ENCODE measurements at regions not wholly inside any gene's neighbourhood (a gene's known extent, or its start where the extent isn't known, plus 50 kb on each side); places are given as distances from the start of the nearest gene placed in this dataset.

GRCh38 chr5:144731786-144732185 is 561.1 kb downstream of the KCTD16 start:
- Histone ChIP-seq H3K9me3 (ENCODE audit: low read depth, low read length, poor library complexity, severe bottlenecking) (no peaks in the 10 kb centered on the region), H3K4me3 (ENCODE audit: low read depth, low read length, poor library complexity, severe bottlenecking) (no peak overlapping the region), H3K4me1 (ENCODE audit: insufficient read depth, low read length, poor library complexity, severe bottlenecking) (no peaks in the 10 kb centered on the region), H3K36me3 (ENCODE audit: insufficient read depth, low read length, poor library complexity, severe bottlenecking) (no peaks in the 10 kb centered on the region), H3K27me3 (replicated peaks; ENCODE audit: insufficient read depth, low read depth, low read length, poor library complexity) (no peaks in the 10 kb centered on the region), H3K27ac (ENCODE audit: low read depth, low read length, poor library complexity, severe bottlenecking) (no peak overlapping the region)
- intact Hi-C loops (cut with micrococcal nuclease; ENCODE audit: unreplicated experiment) = no loop called here
- no peak for DNase-seq (ENCODE audit: low spot score)
- BruUV-seq (replicated peaks) = no TSS peak
- ChIA-PET POLR2A (ENCODE audit: low non-redundant PET) (no interaction called here), CTCF (no interaction called here)
- no peak for TF ChIP-seq EZH2 (IDR thresholded peaks at IDR 0.05; ENCODE audit: borderline replicate concordance, low read depth, low read length, poor library complexity, severe bottlenecking)
- no peak for TF ChIP-seq CTCF (conservative IDR thresholded peaks at IDR 0.05; ENCODE audit: low read depth, low read length)

- ChIA-PET POLR2A (ENCODE audit: low non-redundant PET) (no interaction called here), CTCF (no interaction called here)
- intact Hi-C loops (cut with micrococcal nuclease; ENCODE audit: unreplicated experiment) = no loop called here
- H3K9me3 ChIP-seq (ENCODE audit: low read depth, low read length, poor library complexity, severe bottlenecking) = no peaks in the 10 kb centered on the region
- no peak for DNase-seq (ENCODE audit: low spot score)
- no peak overlapping the region for H3K27ac ChIP-seq (ENCODE audit: low read depth, low read length, poor library complexity, severe bottlenecking)
- H3K4me3 ChIP-seq (ENCODE audit: low read depth, low read length, poor library complexity, severe bottlenecking) = no peak overlapping the region
- TF ChIP-seq CTCF (conservative IDR thresholded peaks at IDR 0.05; ENCODE audit: low read depth, low read length) = no peak
- no peak for TF ChIP-seq EZH2 (IDR thresholded peaks at IDR 0.05; ENCODE audit: borderline replicate concordance, low read depth, low read length, poor library complexity, severe bottlenecking)
- H3K27me3 ChIP-seq (replicated peaks; ENCODE audit: insufficient read depth, low read depth, low read length, poor library complexity) = no peaks in the 10 kb centered on the region
- no TSS peak for BruUV-seq (replicated peaks)
- H3K4me1 ChIP-seq (ENCODE audit: insufficient read depth, low read length, poor library complexity, severe bottlenecking) = no peaks in the 10 kb centered on the region
- H3K36me3 ChIP-seq (ENCODE audit: insufficient read depth, low read length, poor library complexity, severe bottlenecking) = no peaks in the 10 kb centered on the region
Measured at GRCh38 chr5:144712090-144712489, 541.4 kb downstream of the KCTD16 start.

DNA sequence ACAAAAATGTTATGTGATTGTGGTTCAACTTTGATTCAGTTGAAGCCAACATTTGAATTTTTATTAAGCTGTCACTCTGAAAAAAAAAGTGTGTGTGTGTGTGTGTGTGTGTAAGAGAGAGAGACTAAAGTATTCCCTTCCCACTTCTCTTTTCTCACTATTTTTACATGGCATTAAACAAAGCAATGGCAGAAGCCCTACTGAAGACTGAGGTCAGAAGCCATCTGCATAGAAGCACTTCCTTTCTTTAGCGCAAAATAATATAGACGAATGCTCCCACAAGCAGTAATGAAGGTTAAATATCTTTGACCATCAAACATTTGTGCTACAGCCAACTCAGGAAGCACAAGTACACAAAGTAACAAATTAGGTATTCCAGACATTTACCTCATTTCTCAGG is 540.5 kb downstream of the KCTD16 start:
- TF ChIP-seq CTCF (conservative IDR thresholded peaks at IDR 0.05; ENCODE audit: low read depth, low read length) (no peak), EZH2 (IDR thresholded peaks at IDR 0.05; ENCODE audit: borderline replicate concordance, low read depth, low read length, poor library complexity, severe bottlenecking) (no peak)

More for the DNA sequence above, 540.5 kb downstream of the KCTD16 start:
- Histone ChIP-seq H3K36me3 (ENCODE audit: insufficient read depth, low read length, poor library complexity, severe bottlenecking) (no peaks in the 10 kb centered on the region), H3K27ac (ENCODE audit: low read depth, low read length, poor library complexity, severe bottlenecking) (no peak overlapping the region), H3K27me3 (replicated peaks; ENCODE audit: insufficient read depth, low read depth, low read length, poor library complexity) (no peaks in the 10 kb centered on the region), H3K4me1 (ENCODE audit: insufficient read depth, low read length, poor library complexity, severe bottlenecking) (no peaks in the 10 kb centered on the region), H3K4me3 (ENCODE audit: low read depth, low read length, poor library complexity, severe bottlenecking) (no peak overlapping the region), H3K9me3 (ENCODE audit: low read depth, low read length, poor library complexity, severe bottlenecking) (no peaks in the 10 kb centered on the region)
- ChIA-PET POLR2A (ENCODE audit: low non-redundant PET) (no interaction called here), CTCF (no interaction called here)
- no TSS peak for BruUV-seq (replicated peaks)
- intact Hi-C loops (cut with micrococcal nuclease; ENCODE audit: unreplicated experiment) = no loop called here
- DNase-seq (ENCODE audit: low spot score) = no peak

Data from A673 (cell line).